Heart left ventricle (tissue), 16 donors: ENCODE measurements at regions not wholly inside any gene's neighbourhood (a gene's known extent, or its start where the extent isn't known, plus 50 kb on each side); places are given as distances from the start of the nearest gene placed in this dataset.

Source experiments
- ATAC-seq, 4 donors: fragments of 200-7000 bp; cut with Tn5 transposase; one replicate each; pipeline ENCODE4 v1.9.1; 2020 to 2022; ENCODE audit warnings: moderate library complexity in 4 of 4, mild to moderate bottlenecking in 3 of 4, moderate number of reproducible peaks in 1 of 4
- DNase-seq, 5 donors: peaks; one replicate each; pipeline ENCODE4 v3.0.0-alpha.2; 2020
- H3K27ac ChIP-seq, 12 donors: fragments of 200-600 bp; sonication (generic) in 4 of 12; one replicate each; pipeline versions ENCODE4 v1.5.0 to v1.8.0; 2016 to 2022; ENCODE audit warnings: mild to moderate bottlenecking in 2 of 12
- H3K27me3 ChIP-seq, 9 donors: fragments of 200-600 bp; sonication (generic) in 2 of 9; one replicate each; pipeline versions ENCODE4 v1.5.1 to v1.8.0; 2016 to 2022; ENCODE audit warnings: mild to moderate bottlenecking in 3 of 9
- H3K36me3 ChIP-seq, 9 donors: fragments of 200-600 bp; sonication (generic) in 2 of 9; one replicate each; pipeline versions ENCODE4 v1.5.0 to v1.8.0; 2018 to 2022; ENCODE audit warnings: mild to moderate bottlenecking in 2 of 9
- H3K4me1 ChIP-seq, 12 donors: fragments of 200-600 bp; sonication (generic) in 4 of 12; one replicate each; pipeline versions ENCODE4 v1.5.0 to v1.8.0; 2016 to 2022; ENCODE audit warnings: mild to moderate bottlenecking in 3 of 12
- H3K4me3 ChIP-seq, 12 donors: fragments of 200-600 bp; sonication (generic) in 4 of 12; one replicate each; pipeline versions ENCODE4 v1.5.0 to v1.8.0; 2017 to 2022; ENCODE audit warnings: mild to moderate bottlenecking in 9 of 12, moderate library complexity in 4 of 12
- H3K9me3 ChIP-seq, 12 donors: fragments of 200-600 bp; sonication (generic) in 4 of 12; one replicate each; pipeline versions ENCODE4 v1.5.0 to v1.8.0; 2016 to 2022; ENCODE audit warnings: mild to moderate bottlenecking in 1 of 12
- POLR2A ChIP-seq, 2 donors: fragments of 450-650 bp; IDR thresholded peaks; one replicate each; pipeline ENCODE4 v1.6.1; 2017; ENCODE audit warnings: antibody characterized with exemption in 2 of 2, mild to moderate bottlenecking in 2 of 2, moderate library complexity in 2 of 2
- WGBS, 4 donors: extraction: QIAGEN DNeasy Blood & Tissue Kit in 2 of 4; methylation state at CpG; one replicate each; pipeline versions ENCODE4 v1.1.5 to v1.1.7; 2013 to 2018; 5-methylcytosine and 5-hydroxymethylcytosine counted together
- intact Hi-C, 10 donors: fragments of 100-400 bp; cut with DNase I; formaldehyde crosslinking; loops; one replicate each; pipeline versions ENCODE4 v1.11.1 to v1.14.2; 2022
- TF ChIP-seq, protein P1 (sequence below), 12 donors: fragments of 200-600 bp; sonication (generic) in 4 of 12; IDR thresholded peaks; one replicate each; pipeline versions ENCODE4 v1.5.0 to v1.8.0; 2018 to 2022; ENCODE audit warnings: antibody characterized with exemption in 12 of 12, mild to moderate bottlenecking in 5 of 12
- donor health status: ischemic (EF 13 %, LVEDD 7.1; RV severe dilation, severe dysfunction).
- donor health status: healthy with polysubstance abuse.
- donor health status: DM: no; HTN: yes; CAD: no.
- donor health status: DM: no; HTN: no; CAD: no.
- donor health status: ischemic (EF 25% LVEDD 6.9; RV normal size, moderate dysfunction).
- donor health status: ischemic (EF 25% LVEDD 5.7; RV mildly dilated, moderate dysfunction).
- donor health status: healthy.
- donor health status: DM: yes; HTN: yes; CAD: no.
- donor health status: ischemic (EF 35%, LVEDD 5.7; RV mildly dilated, moderate dysfunction).
- donor health status: nonischemic (EF 11% LVEDD 7.7; RV severe dilation, severe dysfunction).
- donor health status: DM: yes; HTN: yes; CAD: no.
- donor health status: PGD.
- donor health status: ischemic (EF 29% LVEDD 5.4; RV normal size, mild dysfunction).
- donor health status: nonischemic (EF 23%, LVEDD 6.1; RV moderate dilation, normal function).

GRCh38 chr18:24817150-24817549, 356.7 kb downstream of the HRH4 start:
- WGBS, 4 donors: 91 to 97% (median 92%) methylated on average over 3 of the region's 3 CpGs
- ATAC-seq: no peak
- DNase-seq: no peak
- no peak for TF ChIP-seq POLR2A (IDR thresholded peaks at IDR 0.05)
- TF ChIP-seq, protein P1, sequence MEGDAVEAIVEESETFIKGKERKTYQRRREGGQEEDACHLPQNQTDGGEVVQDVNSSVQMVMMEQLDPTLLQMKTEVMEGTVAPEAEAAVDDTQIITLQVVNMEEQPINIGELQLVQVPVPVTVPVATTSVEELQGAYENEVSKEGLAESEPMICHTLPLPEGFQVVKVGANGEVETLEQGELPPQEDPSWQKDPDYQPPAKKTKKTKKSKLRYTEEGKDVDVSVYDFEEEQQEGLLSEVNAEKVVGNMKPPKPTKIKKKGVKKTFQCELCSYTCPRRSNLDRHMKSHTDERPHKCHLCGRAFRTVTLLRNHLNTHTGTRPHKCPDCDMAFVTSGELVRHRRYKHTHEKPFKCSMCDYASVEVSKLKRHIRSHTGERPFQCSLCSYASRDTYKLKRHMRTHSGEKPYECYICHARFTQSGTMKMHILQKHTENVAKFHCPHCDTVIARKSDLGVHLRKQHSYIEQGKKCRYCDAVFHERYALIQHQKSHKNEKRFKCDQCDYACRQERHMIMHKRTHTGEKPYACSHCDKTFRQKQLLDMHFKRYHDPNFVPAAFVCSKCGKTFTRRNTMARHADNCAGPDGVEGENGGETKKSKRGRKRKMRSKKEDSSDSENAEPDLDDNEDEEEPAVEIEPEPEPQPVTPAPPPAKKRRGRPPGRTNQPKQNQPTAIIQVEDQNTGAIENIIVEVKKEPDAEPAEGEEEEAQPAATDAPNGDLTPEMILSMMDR (IDR thresholded peaks at IDR 0.05): no peak
- H3K27ac ChIP-seq: no peak overlapping the region
- H3K4me1 ChIP-seq: no peaks in the 10 kb centered on the region
- peaks cover 0 to 9% (median 0%) of the 10 kb centered on the region in 9 donors for H3K27me3 ChIP-seq
- H3K9me3 ChIP-seq: no peaks in the 10 kb centered on the region
- no peaks in the 10 kb centered on the region for H3K36me3 ChIP-seq
- no peak overlapping the region for H3K4me3 ChIP-seq
- intact Hi-C loops: no loop called here

DNA sequence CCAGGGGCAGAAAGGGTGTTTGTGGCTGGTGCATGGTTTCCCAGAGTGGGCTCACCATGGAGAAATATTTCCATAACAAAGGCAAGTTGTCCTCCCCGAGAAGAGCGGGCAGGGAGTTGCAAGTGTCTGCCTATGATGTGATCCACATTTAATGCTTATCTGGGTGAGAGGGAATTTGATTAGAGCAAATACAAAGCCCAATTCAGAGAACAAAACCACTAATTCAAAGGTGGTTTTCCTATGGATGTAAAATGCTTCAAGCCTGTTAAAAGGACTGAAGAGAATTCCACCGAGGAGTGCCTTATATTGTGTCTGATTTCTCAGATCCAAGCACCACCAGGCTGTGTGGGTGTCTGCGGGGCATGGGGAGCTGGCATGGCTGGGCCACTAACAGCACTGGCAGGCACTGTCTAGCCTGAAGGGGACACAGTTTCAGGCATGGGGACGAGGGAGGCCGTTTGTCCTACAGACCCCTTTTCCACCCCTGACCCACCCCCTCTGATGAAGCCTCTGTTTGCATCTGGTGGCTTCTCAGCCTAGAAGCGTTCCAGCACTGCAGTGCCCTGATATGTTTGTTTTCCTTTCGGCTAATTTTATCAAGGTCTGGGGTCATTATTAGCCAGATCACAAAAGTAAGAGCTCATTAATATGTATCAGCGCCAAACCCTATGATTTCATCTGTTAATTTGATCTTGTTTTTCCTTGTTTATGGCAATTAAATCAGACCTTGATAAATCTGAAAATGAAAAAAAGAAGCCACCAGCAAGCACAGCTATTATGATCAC, 357.3 kb downstream of the HRH4 start:
- no peaks in the 10 kb centered on the region for H3K9me3 ChIP-seq
- ATAC-seq (no peak), DNase-seq (no peak)
- H3K4me1 ChIP-seq: no peaks in the 10 kb centered on the region
- H3K4me3 ChIP-seq: no peak overlapping the region
- WGBS, 4 donors: 49 to 56% (median 53%) methylated on average over 9 of the region's 9 CpGs
- H3K36me3 ChIP-seq: no peaks in the 10 kb centered on the region
- peaks cover 0 to 9% (median 0%) of the 10 kb centered on the region in 9 donors for H3K27me3 ChIP-seq
- H3K27ac ChIP-seq: no peak overlapping the region
- intact Hi-C loops: no loop called here
- TF ChIP-seq, protein P1 (IDR thresholded peaks at IDR 0.05): no peak
- no peak for TF ChIP-seq POLR2A (IDR thresholded peaks at IDR 0.05)

DNA sequence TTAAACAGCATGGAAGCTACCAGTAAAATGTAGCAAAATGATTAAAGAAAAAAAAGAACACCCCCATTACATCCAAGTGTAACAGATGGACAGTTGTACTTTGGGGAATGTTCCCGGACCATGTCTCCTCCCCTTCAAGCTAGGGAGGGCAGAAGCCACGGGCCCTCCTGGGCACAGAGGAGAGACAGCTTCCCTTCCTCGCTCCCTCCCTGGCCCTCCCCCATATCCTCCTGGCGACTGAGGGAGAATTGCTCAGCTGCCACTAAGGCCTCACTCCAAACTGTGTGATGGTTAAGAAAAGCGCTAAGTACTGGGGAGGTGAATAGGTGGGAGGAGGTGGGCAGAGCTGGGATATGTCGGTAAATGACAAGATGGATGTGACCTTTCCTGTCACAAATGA, 358.0 kb downstream of the HRH4 start:
- intact Hi-C loops: no loop called here
- no peak for ATAC-seq
- no peak overlapping the region for H3K27ac ChIP-seq
- H3K9me3 ChIP-seq: no peaks in the 10 kb centered on the region
- no peaks in the 10 kb centered on the region for H3K4me1 ChIP-seq
- peaks cover 0 to 9% (median 0%) of the 10 kb centered on the region in 9 donors for H3K27me3 ChIP-seq
- no peaks in the 10 kb centered on the region for H3K36me3 ChIP-seq
- WGBS, 4 donors: 21 to 45% (median 35%) methylated on average over 6 of the region's 6 CpGs
- TF ChIP-seq, protein P1 (IDR thresholded peaks at IDR 0.05): no peak
- DNase-seq: no peak
- no peak overlapping the region for H3K4me3 ChIP-seq

- Histone ChIP-seq H3K9me3 (no peaks in the 10 kb centered on the region), H3K4me1 (no peaks in the 10 kb centered on the region), H3K27me3 (peaks cover 0 to 9% (median 0%) of the 10 kb centered on the region in 9 donors), H3K4me3 (no peak overlapping the region), H3K27ac (no peak overlapping the region), H3K36me3 (no peaks in the 10 kb centered on the region)
- TF ChIP-seq POLR2A (IDR thresholded peaks at IDR 0.05): no peak
- TF ChIP-seq, protein P1 (IDR thresholded peaks at IDR 0.05): no peak
- no peak for DNase-seq
- intact Hi-C loops: no loop called here
- no peak for ATAC-seq
- WGBS, 4 donors: 91 to 94% (median 92%) methylated on average over 7 of the region's 7 CpGs
These were observed 358.9 kb downstream of the HRH4 start for GRCh38 chr18:24819141-24819890.
